ENCODE measurements at regions not wholly inside any gene's neighbourhood (a gene's known extent, or its start where the extent isn't known, plus 50 kb on each side); places are given as distances from the start of the nearest gene placed in this dataset.

- in situ Hi-C loops (cut with MboI; ENCODE audit: low sequenced_read_pairs) = no loop called here
Measured at GRCh38 chr14:76974365-76974764, 54.1 kb downstream of the IRF2BPL start.

- in situ Hi-C loops (cut with MboI; ENCODE audit: low sequenced_read_pairs) = no loop called here
Measured at GRCh38 chr14:76971549-76971948, 57.0 kb downstream of the IRF2BPL start.

GRCh38 chr14:76968621-76969063, 59.9 kb downstream of the IRF2BPL start:
- in situ Hi-C loops (cut with MboI; ENCODE audit: low sequenced_read_pairs) = no loop called here

GRCh38 chr14:76967788-76968187, 60.7 kb downstream of the IRF2BPL start:
- in situ Hi-C loops (cut with MboI; ENCODE audit: low sequenced_read_pairs) = no loop called here

GRCh38 chr14:76965232-76965631, 63.3 kb downstream of the IRF2BPL start:
- in situ Hi-C loops (cut with MboI; ENCODE audit: low sequenced_read_pairs) = no loop called here

GRCh38 chr14:76964695-76965094, 63.8 kb downstream of the IRF2BPL start:
- in situ Hi-C loops (cut with MboI; ENCODE audit: low sequenced_read_pairs) = no loop called here

- in situ Hi-C loops (cut with MboI; ENCODE audit: low sequenced_read_pairs) = no loop called here
Measured at GRCh38 chr14:76963372-76963771, 65.1 kb downstream of the IRF2BPL start.

GRCh38 chr14:76962303-76962660, 66.2 kb downstream of the IRF2BPL start:
- in situ Hi-C loops (cut with MboI; ENCODE audit: low sequenced_read_pairs) = no loop called here

GRCh38 chr14:76961631-76962302, 66.7 kb downstream of the IRF2BPL start:
- in situ Hi-C loops (cut with MboI; ENCODE audit: low sequenced_read_pairs) = no loop called here

- in situ Hi-C loops (cut with MboI; ENCODE audit: low sequenced_read_pairs) = no loop called here
Measured at GRCh38 chr14:76958980-76959710, 69.4 kb downstream of the IRF2BPL start.

GRCh38 chr14:76958020-76958979, 70.2 kb downstream of the IRF2BPL start:
- in situ Hi-C loops (cut with MboI; ENCODE audit: low sequenced_read_pairs) = no loop called here

GRCh38 chr14:76957224-76957891, 71.2 kb downstream of the IRF2BPL start:
- in situ Hi-C loops (cut with MboI; ENCODE audit: low sequenced_read_pairs) = no loop called here

- in situ Hi-C loops (cut with MboI; ENCODE audit: low sequenced_read_pairs) = no loop called here
Measured at GRCh38 chr14:76956316-76957090, 72.0 kb downstream of the IRF2BPL start.

- in situ Hi-C loops (cut with MboI; ENCODE audit: low sequenced_read_pairs) = no loop called here
Measured at GRCh38 chr14:76955575-76956315, 72.8 kb downstream of the IRF2BPL start.

GRCh38 chr14:76954394-76955190, 73.9 kb downstream of the IRF2BPL start:
- in situ Hi-C loops (cut with MboI; ENCODE audit: low sequenced_read_pairs) = no loop called here

GRCh38 chr14:76953311-76953945, 75.1 kb downstream of the IRF2BPL start:
- in situ Hi-C loops (cut with MboI; ENCODE audit: low sequenced_read_pairs) = no loop called here

GRCh38 chr14:76951166-76951565, 77.3 kb downstream of the IRF2BPL start:
- in situ Hi-C loops (cut with MboI; ENCODE audit: low sequenced_read_pairs) = no loop called here
